Coronary artery (tissue), 2 donors: ENCODE measurements at regions not wholly inside any gene's neighbourhood (a gene's known extent, or its start where the extent isn't known, plus 50 kb on each side); places are given as distances from the start of the nearest gene placed in this dataset.

Source experiments
- DNase-seq: peaks from one replicate; pipeline ENCODE4 v3.0.0-alpha.2; 2017; ENCODE audit warnings: low spot score
- H3K27ac ChIP-seq, 2 donors: fragments of 200-600 bp; sonication (generic); one replicate each; pipeline ENCODE4 v1.5.1; 2016 to 2019
- H3K4me3 ChIP-seq: fragments of 200-600 bp; sonication (generic); 2 replicates; pipeline ENCODE4 v1.5.1; 2016; ENCODE audit warnings: mild to moderate bottlenecking, moderate library complexity
- TF ChIP-seq, protein P1 (sequence below): fragments of 200-600 bp; sonication (generic); IDR thresholded peaks from one replicate; pipeline ENCODE4 v1.5.1; 2019; ENCODE audit warnings: antibody characterized with exemption

GRCh38 chrX:82466994-82467393 lies 1041.1 kb upstream of the POU3F4 start:
- DNase-seq = no peak
- Histone ChIP-seq H3K4me3 (no peak overlapping the region), H3K27ac (no peak overlapping the region)
- TF ChIP-seq, protein P1, sequence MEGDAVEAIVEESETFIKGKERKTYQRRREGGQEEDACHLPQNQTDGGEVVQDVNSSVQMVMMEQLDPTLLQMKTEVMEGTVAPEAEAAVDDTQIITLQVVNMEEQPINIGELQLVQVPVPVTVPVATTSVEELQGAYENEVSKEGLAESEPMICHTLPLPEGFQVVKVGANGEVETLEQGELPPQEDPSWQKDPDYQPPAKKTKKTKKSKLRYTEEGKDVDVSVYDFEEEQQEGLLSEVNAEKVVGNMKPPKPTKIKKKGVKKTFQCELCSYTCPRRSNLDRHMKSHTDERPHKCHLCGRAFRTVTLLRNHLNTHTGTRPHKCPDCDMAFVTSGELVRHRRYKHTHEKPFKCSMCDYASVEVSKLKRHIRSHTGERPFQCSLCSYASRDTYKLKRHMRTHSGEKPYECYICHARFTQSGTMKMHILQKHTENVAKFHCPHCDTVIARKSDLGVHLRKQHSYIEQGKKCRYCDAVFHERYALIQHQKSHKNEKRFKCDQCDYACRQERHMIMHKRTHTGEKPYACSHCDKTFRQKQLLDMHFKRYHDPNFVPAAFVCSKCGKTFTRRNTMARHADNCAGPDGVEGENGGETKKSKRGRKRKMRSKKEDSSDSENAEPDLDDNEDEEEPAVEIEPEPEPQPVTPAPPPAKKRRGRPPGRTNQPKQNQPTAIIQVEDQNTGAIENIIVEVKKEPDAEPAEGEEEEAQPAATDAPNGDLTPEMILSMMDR = no peak
